HCT116 (cell line): ENCODE measurements at regions not wholly inside any gene's neighbourhood (a gene's known extent, or its start where the extent isn't known, plus 50 kb on each side); places are given as distances from the start of the nearest gene placed in this dataset.

Source experiments
- ATAC-seq: fragments of 200-7000 bp; cut with Tn5 transposase; 2 replicates; pipeline ENCODE4 v1.9.1; 2020; ENCODE audit warnings: mild to moderate bottlenecking, moderate library complexity
- BruUV-seq: library from RNA; stranded (reverse); fragments of 400-500 nt; replicated peaks from 2 replicates; lab custom pipeline; 2021; lab: Mats Ljungman, UMichigan
- CTCF ChIA-PET: fragments of 300-600 bp; sonication (Branson Sonifier 250); formaldehyde crosslinking; loops from one replicate; lab custom pipeline; 2021; ENCODE audit warnings: antibody characterized with exemption; lab: Charles Lee
- POLR2A ChIA-PET: fragments of 300-600, 350-600 bp; sonication (Branson Sonifier 250); formaldehyde crosslinking; loops from one replicate; lab custom pipeline; 2021; ENCODE audit warnings: antibody characterized with exemption; lab: Charles Lee
- RAD21 ChIA-PET, 2 experiments: fragments of 300-600 bp; sonication (Branson Sonifier 250); formaldehyde crosslinking; loops; one replicate each; lab custom pipeline; 2023; ENCODE audit warnings: low total read pairs in 2 of 2; ENCODE audit not compliant: uncharacterized antibody in 2 of 2, unreplicated experiment in 2 of 2, low non-redundant PET in 1 of 2; lab: Charles Lee
- DNase-seq: peaks from one replicate; pipeline ENCODE4 v3.0.0-alpha.2; 2010; ENCODE audit warnings: low read depth, low spot score
- H2AFZ ChIP-seq: fragments of 200-600 bp; shearing (Covaris generic), sonication (generic); 2 replicates; pipeline ENCODE4 v1.6.1; 2017; ENCODE audit warnings: low read depth, mixed run types, mixed read lengths, antibody characterized with exemption, low read length; ENCODE audit not compliant: poor library complexity, severe bottlenecking
- H3K27ac ChIP-seq: 2 replicates; pipeline ENCODE4 v1.5.1; 2012; ENCODE audit warnings: low read depth, low read length
- H3K27me3 ChIP-seq: fragments of 200-600 bp; sonication (generic); 2 replicates; pipeline ENCODE4 v1.6.1; 2016; ENCODE audit warnings: mixed run types, low read length, mixed read lengths; ENCODE audit not compliant: insufficient read depth
- H3K36me3 ChIP-seq, 2 experiments: fragments of 200-500 bp in 1 of 2; fragments of 200-600 bp in 1 of 2; sonication (Bioruptor generic) in 1 of 2; sonication (generic) in 1 of 2; 2 replicates each; pipeline versions ENCODE4 v1.5.1 to v1.6.1; 2014 to 2016; ENCODE audit warnings: low read length in 2 of 2, inconsistent platforms in 1 of 2, mixed read lengths in 1 of 2, mixed run types in 1 of 2; ENCODE audit not compliant: insufficient read depth in 2 of 2, control insufficient read depth in 1 of 2
- H3K4me1 ChIP-seq, 2 experiments: fragments of 200-600 bp in 1 of 2; sonication (generic) in 1 of 2; 2 replicates each; pipeline versions ENCODE4 v1.5.1 to v1.6.1; 2012 to 2017; ENCODE audit warnings: low read length in 2 of 2, inconsistent platforms in 1 of 2, mild to moderate bottlenecking in 1 of 2, mixed read lengths in 1 of 2, mixed run types in 1 of 2, moderate library complexity in 1 of 2; ENCODE audit not compliant: insufficient read depth in 2 of 2, control insufficient read depth in 1 of 2
- H3K4me2 ChIP-seq: fragments of 200-600 bp; sonication (generic); 2 replicates; pipeline ENCODE4 v1.6.1; 2017; ENCODE audit warnings: mixed run types, low read length, mixed read lengths
- H3K4me3 ChIP-seq, 2 experiments: fragments of 200-600 bp in 1 of 2; sonication (generic) in 1 of 2; replicated peaks in 1 of 2; 2 replicates each; pipeline ENCODE4 v1.5.1; 2011 to 2016; ENCODE audit warnings: low read length in 2 of 2, control low read depth in 1 of 2, low read depth in 1 of 2, mild to moderate bottlenecking in 1 of 2, mixed read lengths in 1 of 2, mixed run types in 1 of 2
- H3K79me2 ChIP-seq: fragments of 200-600 bp; sonication (generic); 2 replicates; pipeline ENCODE4 v1.6.1; 2017; ENCODE audit warnings: mild to moderate bottlenecking, mixed run types, low read length, moderate library complexity, mixed read lengths; ENCODE audit not compliant: insufficient read depth
- H3K9ac ChIP-seq: fragments of 200-600 bp; sonication (generic); 2 replicates; pipeline ENCODE4 v1.6.1; 2016; ENCODE audit warnings: low read length, mixed read lengths
- H3K9me2 ChIP-seq: fragments of 200-600 bp; sonication (generic), shearing (Covaris generic); 2 replicates; pipeline ENCODE4 v1.6.1; 2017; ENCODE audit warnings: mixed run types, mild to moderate bottlenecking, moderate library complexity; ENCODE audit not compliant: insufficient read depth
- H3K9me3 ChIP-seq, 2 experiments: fragments of 200-500 bp in 1 of 2; fragments of 200-600 bp in 1 of 2; sonication (Bioruptor generic) in 1 of 2; sonication (generic) in 1 of 2; 2 replicates each; pipeline ENCODE4 v1.6.1; 2014 to 2017; ENCODE audit warnings: low read length in 2 of 2, mixed read lengths in 2 of 2, inconsistent platforms in 1 of 2, low read depth in 1 of 2, mild to moderate bottlenecking in 1 of 2, mixed run types in 1 of 2, moderate library complexity in 1 of 2; ENCODE audit not compliant: control insufficient read depth in 1 of 2, insufficient read depth in 1 of 2
- H4K20me1 ChIP-seq: fragments of 200-600 bp; sonication (generic), shearing (Covaris generic); 2 replicates; pipeline ENCODE4 v1.6.1; 2017; ENCODE audit warnings: mixed run types, mild to moderate bottlenecking, moderate library complexity; ENCODE audit not compliant: insufficient read depth
- CBX3 ChIP-seq: IDR thresholded peaks from 2 replicates; pipeline ENCODE4 v1.6.1; 2012; ENCODE audit warnings: low read depth
- ELF1 ChIP-seq: IDR thresholded peaks from 2 replicates; pipeline ENCODE4 v1.6.1; 2012; ENCODE audit warnings: low read depth, borderline replicate concordance
- EZH2 ChIP-seq: fragments of 200-600 bp; sonication (generic); IDR thresholded peaks from 2 replicates; pipeline ENCODE4 v1.6.1; 2017; ENCODE audit warnings: antibody characterized with exemption, mixed run types
- RAD21 ChIP-seq: IDR thresholded peaks from 2 replicates; pipeline ENCODE4 v1.6.1; 2012; ENCODE audit warnings: low read depth, mild to moderate bottlenecking
- SP1 ChIP-seq: IDR thresholded peaks from 2 replicates; pipeline ENCODE4 v1.6.1; 2012; ENCODE audit warnings: low read depth
- intact Hi-C: fragments of 100-400 bp; cut with micrococcal nuclease; formaldehyde crosslinking; loops from 2 replicates; pipeline ENCODE4 v1.10.0; 2022
- TF ChIP-seq, protein P1 (sequence below), 3 experiments: fragments of 200-600 bp in 1 of 3; sonication (generic) in 1 of 3; IDR thresholded peaks in 2 of 3; conservative IDR thresholded peaks in 1 of 3; 2 replicates each; pipeline ENCODE4 v1.5.1; 2012 to 2017; ENCODE audit warnings: low read depth in 2 of 3, low read length in 2 of 3, antibody characterized with exemption in 1 of 3, borderline replicate concordance in 1 of 3, control low read depth in 1 of 3, mild to moderate bottlenecking in 1 of 3, mixed read lengths in 1 of 3, mixed run types in 1 of 3, moderate library complexity in 1 of 3; ENCODE audit not compliant: insufficient read depth in 1 of 3
- TF ChIP-seq, protein P2 (sequence below): IDR thresholded peaks from 2 replicates; pipeline ENCODE4 v1.6.1; 2011; ENCODE audit warnings: mild to moderate bottlenecking, low read length, moderate library complexity; ENCODE audit not compliant: insufficient replicate concordance; ENCODE audit errors: extremely low read depth

DNA sequence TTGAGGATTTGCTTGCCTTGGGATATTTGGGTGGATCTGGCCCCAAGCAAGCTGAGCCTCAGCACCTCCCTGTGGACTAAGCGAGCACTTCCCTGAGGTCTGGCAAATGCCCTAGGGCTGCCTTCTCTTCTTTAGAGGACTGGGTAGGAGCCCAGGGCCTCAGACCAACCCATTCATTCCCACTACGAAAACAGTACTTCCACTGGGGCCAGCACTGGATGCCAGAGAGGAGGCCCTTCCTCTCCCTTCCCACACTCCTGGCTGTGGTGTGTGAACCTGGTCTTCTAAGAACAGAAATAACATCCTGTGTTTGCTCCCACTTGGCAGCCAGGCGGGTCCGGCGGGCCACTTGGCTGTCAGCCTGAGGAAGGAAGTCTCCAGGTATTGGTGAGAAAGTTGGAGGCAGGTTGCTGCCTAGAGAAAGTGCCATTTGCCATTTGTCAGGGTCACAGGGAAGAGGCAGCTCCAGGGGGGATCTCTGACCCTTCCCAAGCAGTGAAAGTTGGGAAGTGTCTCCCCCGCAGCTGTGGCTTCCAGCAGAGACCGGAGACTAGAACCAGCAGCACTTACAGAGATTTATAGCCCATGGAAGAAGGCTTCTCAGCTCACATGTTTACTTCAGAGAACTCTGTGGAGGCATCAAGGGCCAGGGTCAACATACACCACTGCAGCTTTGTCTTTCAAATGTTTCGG lies 323.5 kb downstream of the SIPA1L2 start:
- BruUV-seq: no TSS peak
- no peak overlapping the region for H3K4me2 ChIP-seq
- no peaks in the 10 kb centered on the region for H3K36me3 ChIP-seq
- RAD21 ChIA-PET: no interaction called here
- no peaks in the 10 kb centered on the region for H4K20me1 ChIP-seq
- DNase-seq: no peak
- no peaks in the 10 kb centered on the region for H3K4me1 ChIP-seq
- POLR2A ChIA-PET: no interaction called here
- no peak overlapping the region for H3K4me3 ChIP-seq
- TF ChIP-seq RAD21 (peak; percentile 37; the same call in 1 of the 2 replicates), ELF1 (no peak), EZH2 (no peak), SP1 (no peak), CBX3 (no peak)
- TF ChIP-seq, protein P1, sequence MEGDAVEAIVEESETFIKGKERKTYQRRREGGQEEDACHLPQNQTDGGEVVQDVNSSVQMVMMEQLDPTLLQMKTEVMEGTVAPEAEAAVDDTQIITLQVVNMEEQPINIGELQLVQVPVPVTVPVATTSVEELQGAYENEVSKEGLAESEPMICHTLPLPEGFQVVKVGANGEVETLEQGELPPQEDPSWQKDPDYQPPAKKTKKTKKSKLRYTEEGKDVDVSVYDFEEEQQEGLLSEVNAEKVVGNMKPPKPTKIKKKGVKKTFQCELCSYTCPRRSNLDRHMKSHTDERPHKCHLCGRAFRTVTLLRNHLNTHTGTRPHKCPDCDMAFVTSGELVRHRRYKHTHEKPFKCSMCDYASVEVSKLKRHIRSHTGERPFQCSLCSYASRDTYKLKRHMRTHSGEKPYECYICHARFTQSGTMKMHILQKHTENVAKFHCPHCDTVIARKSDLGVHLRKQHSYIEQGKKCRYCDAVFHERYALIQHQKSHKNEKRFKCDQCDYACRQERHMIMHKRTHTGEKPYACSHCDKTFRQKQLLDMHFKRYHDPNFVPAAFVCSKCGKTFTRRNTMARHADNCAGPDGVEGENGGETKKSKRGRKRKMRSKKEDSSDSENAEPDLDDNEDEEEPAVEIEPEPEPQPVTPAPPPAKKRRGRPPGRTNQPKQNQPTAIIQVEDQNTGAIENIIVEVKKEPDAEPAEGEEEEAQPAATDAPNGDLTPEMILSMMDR (IDR thresholded peaks at IDR 0.05 in 2 of 3, conservative IDR thresholded peaks at IDR 0.05 in 1 of 3; ENCODE audit: borderline replicate concordance in 1 of 3, insufficient read depth in 1 of 3, low read depth in 2 of 3, low read length in 2 of 3): peak in 2 of 3 experiments; percentile 19 to 34; a peak in 1 of 6 replicates
- TF ChIP-seq, protein P2, sequence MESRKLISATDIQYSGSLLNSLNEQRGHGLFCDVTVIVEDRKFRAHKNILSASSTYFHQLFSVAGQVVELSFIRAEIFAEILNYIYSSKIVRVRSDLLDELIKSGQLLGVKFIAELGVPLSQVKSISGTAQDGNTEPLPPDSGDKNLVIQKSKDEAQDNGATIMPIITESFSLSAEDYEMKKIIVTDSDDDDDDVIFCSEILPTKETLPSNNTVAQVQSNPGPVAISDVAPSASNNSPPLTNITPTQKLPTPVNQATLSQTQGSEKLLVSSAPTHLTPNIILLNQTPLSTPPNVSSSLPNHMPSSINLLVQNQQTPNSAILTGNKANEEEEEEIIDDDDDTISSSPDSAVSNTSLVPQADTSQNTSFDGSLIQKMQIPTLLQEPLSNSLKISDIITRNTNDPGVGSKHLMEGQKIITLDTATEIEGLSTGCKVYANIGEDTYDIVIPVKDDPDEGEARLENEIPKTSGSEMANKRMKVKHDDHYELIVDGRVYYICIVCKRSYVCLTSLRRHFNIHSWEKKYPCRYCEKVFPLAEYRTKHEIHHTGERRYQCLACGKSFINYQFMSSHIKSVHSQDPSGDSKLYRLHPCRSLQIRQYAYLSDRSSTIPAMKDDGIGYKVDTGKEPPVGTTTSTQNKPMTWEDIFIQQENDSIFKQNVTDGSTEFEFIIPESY: no peak
- H3K79me2 ChIP-seq: no peaks in the 10 kb centered on the region
- no peaks in the 10 kb centered on the region for H3K9me3 ChIP-seq
- CTCF ChIA-PET: interaction anchor here (1.0 kb wide), 2 partner anchors 14 to 321 kb away, joined by 3 to 4 read pairs; no protein-coding TSS in a partner anchor
- no peaks in the 10 kb centered on the region for H3K9me2 ChIP-seq
- H3K27me3 ChIP-seq: no peaks in the 10 kb centered on the region
- peak; percentile 63 for ATAC-seq
- H3K9ac ChIP-seq: no peak overlapping the region
- intact Hi-C loops: no loop called here
- H3K27ac ChIP-seq: no peak overlapping the region
- no peak overlapping the region for H2AFZ ChIP-seq
